ENCODE measurements at regions not wholly inside any gene's neighbourhood (a gene's known extent, or its start where the extent isn't known, plus 50 kb on each side); places are given as distances from the start of the nearest gene placed in this dataset.

DNA sequence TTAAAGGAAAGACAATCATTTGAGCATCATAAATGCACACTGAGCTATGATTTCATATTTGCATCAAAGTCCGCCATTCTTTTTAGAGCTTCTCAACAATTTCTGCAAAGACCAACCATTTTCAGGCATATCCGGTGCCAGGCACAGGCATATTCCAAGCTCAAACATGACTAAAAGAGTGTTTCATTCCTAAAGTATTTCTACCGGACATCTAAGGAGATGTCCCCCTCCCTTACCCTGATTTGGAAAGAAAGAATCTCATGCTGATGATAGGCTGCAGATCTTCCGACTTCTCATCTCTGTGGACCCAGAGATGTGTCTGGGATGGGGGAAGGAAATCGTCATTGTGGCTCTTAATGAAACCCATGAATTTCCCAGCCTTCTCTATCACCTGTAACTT lies 600.5 kb upstream of the MGMT start:
- DNase-seq = no peak

DNA sequence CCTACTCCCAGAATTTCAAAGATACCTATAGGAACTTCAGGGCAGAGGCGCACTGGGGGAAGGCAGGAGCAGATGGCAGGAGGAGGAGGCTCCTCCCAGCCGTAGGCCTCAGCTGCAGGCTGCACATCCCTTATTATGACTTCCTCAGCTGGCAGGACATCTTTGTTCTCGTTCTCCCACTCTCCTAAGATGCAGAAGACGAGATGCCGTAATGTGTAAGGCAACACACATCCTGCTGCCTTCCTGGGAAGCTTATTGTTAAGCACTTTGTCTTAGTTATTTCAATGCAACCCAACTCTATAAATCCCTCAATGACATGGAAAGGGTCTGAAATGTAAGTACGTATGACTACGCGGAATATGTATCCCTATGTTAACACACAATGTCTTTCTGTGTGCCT lies 599.8 kb upstream of the MGMT start:
- DNase-seq = no peak

DNA sequence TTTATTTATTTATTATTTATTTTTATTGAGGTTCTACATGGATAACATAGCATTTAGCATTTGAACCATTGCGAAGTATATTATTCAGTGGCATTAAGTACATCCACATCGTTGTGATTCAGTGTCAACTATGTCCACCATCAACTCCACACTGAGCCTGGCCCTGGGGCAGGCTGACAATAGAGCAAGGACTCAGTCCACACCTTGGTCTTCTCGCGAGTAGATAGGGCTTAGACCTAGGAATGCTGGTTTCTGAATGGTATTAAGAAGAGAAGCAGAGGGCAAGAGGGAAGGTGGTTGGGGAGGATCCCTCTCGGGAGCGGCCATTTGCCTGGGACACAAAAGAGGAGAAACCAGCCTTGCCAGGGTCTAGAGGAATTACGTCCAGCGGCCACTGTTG lies 599.2 kb upstream of the MGMT start:
- no peak for DNase-seq

DNA sequence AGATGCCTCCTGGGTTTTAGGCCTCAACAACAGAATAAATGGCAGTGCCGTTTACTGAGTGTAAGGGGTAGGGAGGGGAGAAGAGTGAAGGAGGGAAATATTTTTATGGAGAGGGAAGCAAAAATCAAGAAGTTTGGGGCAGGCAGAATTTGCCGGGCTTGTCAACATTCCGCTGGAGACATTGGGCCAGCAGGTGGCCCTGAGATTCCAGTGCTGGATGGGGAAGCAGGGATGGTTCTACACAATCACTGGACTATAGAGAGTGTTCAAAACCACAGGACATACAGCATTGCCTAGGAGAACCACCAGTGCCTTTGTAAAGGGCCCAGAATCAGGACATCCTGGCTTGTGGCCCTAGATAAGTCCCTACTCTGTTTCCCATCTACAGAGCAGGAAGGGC lies 598.6 kb upstream of the MGMT start:
- no peak for DNase-seq

DNA sequence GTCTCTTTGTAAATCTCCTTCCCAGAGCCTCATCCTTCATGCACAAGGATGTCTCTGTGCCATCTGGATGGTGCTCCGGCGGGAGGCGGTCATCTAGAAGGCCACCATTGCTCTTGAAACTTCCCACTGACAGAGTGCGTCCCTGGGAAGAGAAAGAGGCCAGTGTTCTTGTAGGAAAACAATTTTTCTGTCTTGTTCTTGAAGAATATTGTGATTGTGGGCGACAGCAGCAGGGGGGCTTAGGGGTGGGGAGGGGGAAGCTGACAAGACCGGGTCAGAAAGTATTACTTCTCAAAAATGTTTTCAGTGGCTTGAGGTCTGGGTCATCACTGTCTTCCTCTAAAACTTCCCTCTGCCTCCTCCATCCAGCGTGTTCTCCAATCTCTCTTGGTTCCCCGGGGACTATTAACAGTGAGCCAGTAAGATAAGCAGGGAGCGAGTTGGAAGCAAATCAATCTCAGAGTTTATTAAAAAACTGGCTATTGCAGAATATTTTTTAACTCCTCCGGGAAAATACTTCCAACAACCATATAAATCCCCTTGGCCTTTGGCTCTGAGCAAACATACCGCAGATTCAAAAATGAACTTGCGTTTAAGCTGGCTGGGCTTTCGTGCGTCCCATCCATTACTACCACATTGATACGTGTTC lies 597.8 kb upstream of the MGMT start:
- no peak for DNase-seq

DNA sequence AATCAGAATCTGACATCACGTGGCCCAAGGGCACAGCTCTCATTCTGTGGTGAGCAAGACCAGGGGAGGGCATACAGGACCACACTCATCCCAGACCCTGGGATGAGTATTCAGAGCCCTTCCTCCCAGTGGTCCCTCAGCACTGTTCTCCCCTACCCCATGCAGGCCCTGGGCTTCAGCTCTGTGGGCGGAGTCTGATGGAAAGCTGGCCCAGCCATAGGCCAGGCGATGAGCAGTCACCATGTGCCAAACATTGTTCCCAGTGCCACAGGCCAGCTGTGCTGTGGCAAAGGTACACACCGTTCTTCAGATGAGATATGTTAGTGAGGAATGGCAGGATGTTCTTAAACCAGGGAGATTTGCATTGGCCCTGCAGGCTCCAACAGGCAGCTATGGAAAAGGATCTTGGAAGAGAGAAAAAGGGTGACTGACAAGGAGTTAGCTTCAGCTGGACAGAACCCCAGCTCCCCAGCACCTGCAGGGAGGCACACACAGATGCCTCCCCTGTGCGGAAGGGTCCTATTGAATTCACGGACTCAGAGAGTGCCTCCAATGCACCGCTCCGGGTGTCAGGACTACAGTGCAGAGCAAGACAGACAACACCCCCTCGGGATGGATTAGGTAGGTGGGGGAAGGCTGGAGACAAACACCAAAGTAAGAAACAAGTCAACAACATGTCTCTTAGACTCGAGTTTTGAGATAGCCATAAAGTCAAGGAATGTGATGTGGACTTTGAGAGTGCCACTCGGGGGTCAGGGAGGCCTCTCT lies 596.0 kb upstream of the MGMT start:
- no peak for DNase-seq

DNA sequence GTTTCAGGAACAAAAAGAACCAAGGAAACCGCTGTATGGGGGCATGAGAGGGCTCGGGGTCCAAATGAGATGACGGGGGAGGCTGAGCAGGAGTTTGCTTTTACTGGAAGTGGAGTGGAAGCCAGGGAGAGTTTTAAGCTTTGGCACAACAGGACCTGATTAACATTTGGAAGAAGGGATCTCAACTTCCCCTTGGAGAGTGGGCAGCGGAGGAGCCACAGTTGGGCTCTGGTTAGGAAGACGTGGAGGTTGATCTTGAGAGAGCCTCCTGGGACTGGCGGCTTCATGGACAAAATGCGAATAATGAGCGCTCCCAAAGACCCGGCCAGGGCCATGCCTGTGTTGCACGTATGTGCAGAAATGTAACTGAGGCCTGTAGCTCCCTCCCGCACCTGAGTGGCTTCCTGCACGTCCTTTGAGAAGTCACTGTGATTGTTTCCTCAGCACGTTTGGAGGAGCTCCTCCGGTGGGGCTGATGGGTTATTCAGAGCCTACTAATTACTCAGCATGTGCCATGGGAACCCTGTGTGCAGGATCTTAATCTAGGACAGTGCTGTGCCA lies 595.3 kb upstream of the MGMT start:
- no peak for DNase-seq

DNA sequence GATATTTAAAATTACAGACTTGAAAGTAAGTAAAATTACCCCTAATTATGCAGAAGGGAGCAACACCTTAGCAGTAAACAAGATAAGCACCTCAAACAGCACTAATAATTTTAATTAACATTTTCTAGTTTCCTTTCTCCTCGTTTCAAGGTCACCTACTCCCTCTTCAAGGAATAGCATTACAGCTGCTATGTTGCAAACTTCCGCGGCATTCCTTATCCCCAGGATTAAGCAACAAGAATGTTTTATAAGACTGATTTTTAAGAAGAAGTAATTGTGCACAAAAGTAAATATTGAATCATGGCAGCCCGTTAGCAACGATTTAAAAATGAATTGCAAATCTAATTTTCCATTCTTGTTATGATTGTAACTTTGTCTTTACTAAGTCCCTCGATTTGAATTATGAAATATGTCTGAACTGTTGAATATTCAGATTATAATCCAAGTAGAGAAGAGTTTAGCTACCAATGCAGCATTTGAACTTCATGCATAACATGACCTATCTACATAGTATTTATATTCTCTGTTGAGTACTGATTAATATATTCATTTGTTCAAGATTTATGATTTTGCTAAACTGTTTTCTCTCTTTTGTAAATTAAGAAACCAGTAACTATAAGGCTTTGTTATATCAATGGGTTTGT lies 593.5 kb upstream of the MGMT start:
- DNase-seq = no peak

DNA sequence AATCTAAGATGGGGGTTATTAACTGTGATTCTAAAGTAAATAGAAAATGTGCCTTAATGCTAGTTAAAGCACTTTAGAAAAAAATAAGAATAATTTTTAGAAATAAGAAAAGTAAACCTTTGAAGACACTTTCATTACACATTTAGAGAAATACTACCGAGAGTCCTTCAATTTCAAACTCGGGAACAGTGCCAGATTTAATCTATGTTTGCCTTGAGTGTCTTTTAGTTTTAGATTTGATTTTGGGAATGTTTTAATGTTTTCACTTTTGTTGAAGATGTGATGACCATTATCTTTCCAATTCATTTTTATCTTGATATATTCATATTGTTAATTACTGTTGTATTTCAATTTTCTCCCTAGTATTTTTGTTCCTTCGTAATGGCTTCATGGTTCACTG lies 592.7 kb upstream of the MGMT start:
- DNase-seq = no peak

DNA sequence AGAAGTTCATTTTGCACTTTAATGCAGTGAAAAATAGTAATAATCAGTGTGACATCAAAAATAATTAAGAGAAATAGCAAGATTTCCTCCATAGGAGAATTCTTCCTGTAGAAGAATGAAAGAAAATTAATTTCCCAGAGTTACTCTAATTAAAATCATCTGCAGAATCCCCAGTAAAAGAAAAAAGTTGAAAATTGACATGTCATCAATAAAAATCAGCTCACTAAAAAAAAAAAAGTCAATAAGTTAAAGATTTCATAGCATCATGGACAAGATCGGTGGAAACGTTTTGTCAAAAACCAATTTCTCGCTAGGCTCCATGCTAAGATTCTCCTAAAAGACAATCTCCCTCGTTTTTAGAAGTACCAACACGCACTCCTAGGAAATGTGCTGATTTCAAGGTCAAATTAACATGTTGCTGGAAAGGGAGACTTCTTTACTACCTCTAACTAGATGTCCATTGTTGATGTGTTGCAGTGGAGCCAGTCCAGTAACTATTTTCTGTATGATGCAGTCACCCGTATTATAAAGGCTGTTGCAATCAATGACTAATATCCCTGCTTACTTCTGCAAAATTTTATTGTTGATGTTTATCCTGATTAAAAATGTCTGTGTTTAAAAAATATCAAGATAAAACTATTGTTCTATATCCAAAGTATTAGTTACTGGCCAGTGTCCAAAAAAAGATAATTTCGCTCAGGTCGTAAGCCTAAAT lies 591.9 kb upstream of the MGMT start:
- no peak for DNase-seq

DNA sequence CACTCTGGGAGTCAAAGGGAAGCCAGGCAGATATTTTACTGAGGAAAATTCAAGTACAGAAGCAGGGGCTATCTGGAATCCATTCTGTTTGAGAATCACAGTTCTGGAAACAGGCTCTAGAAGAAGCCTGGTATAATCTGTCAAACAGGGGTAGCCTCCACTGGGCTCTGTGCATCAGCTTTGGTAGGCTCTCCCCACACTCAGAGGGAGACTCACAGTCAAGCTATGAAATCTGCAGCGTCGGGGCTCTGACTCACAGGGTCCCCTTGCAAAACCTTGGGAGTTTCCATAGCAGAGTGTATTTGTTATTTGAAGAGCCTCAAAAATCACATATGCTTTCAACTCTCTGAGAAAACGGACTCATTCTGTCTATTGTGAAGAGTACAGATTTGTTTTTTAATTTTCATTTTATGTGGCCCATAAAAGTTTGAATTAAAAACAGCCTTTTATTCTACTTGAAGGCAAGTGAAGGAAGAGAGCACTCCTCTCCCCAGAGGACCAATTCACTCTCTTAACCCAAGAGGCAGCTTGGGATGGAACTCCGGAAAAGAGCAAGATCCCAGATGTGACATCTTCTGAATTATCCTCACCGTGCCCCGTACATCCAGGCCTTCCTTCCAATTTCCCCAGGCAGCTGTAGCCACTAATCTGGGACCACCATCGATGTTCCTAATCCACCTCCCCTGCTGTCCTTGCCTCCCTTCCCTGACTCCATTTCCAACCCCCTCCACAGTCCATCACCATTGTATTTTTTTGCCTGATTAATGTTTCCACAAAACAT lies 590.9 kb upstream of the MGMT start:
- DNase-seq = no peak

DNA sequence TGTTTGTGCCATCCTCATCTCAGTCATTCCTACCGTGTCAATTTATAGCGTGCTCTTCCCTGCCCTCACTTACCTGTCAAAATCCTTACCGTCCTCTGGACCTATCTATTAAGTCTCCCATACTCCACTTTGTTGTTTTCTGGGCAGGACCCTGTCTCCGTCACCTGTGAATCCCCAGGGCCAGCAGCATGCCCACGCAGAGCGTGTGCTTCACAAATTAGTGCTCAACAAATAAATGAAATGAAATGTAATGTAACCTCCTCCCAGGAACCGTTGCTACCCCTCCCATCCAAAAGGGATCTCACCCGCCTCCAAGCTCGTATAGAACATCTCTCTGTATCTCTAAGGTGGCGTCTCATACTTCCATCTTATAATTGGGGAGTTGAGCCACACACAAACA lies 589.9 kb upstream of the MGMT start:
- no peak for DNase-seq

DNA sequence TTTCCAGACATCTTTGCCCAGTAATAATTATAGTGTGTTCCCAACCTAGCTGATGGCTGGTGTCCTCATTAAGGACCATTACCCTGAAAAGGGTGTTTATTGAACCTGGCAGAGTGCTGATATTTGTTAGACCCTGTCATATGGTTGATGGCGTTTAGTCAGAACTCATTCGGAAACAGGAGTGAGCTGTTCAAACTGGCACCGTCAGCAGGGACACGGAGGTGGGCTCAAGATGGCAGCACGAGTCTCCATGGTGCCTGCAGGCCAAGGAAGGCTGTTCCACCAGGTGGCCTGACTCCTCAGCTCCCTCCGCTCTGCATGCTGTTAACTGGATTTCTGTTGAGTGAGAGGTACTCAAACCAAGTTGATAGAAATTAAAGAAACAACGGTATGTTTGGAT lies 589.1 kb upstream of the MGMT start:
- no peak for DNase-seq

DNA sequence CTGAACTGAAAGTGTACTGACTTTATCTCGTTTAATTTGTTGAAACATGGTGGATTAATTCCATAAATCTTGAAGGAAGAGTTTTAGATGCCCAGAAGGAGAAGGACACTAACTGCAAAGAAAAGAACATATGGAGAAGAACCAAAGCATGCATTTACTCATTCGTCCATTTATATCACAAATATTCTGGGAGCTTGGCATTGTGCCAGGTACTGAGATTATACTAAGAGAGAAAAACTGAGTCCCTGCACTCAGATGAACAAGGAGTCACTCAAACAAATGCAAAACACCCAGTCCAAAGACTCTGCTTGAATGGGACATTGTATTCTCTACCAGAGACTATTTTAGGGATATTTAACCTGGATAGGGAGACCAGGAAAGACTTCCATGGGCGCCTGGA lies 588.0 kb upstream of the MGMT start:
- no peak for DNase-seq

DNA sequence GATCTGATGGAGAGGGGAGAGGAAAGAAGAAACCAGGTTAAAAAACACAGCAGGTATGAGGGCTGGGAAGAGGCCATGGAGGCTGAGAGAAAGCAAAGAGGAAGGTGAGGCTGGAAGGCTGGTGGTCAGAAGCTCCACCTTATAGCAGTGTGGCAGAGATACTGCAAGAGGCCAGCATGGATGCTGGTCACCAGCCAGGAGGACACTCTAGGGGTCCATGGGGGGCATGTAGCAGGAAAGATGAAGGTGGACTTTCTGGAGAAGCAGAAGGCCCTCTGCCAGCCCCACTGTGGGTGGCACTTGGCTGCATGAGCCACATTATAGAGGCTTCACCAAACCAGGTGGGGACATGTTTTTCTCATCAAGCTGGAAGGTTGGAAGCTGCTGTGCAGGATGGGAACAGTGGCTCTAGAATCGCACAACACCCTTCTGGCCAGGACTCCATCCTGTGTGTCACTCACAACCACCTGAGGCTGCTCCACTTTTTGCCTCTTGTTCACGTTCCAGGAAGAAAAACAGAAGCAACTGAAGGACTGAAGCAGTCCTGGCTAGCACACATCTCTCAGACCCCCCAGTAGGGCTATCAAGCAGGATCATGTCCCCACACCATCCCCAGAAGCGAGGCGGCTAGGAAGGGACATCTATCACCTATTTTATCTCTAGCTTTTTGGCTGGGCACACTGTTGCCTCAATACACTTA lies 587.5 kb upstream of the MGMT start:
- DNase-seq = no peak

DNA sequence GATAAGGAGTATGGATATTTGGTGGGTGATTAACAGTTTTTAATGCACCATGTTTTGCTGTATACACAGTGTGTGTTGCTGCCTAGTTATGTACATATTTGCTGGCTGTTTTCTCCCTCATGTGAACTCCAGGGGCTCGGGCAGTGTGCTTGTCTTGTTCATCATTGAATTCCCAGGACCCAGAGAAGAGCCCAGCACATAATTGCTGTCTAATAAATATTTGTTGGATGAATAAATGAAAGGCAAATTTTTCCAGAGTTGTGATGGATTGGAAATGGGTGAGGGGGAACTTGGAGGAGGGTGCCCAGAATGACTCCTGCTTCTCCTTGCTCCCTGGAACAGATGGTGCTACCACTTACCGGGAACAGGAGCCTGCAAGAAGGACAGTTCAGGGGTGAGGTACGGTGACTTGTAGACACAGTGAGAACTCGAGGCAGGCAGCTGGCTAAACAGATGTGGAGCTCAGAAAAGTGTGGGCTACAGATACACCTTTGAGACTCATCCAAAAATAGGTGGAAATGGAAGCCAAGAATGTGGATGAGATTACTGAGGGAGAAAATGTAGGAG lies 586.8 kb upstream of the MGMT start:
- DNase-seq = no peak

DNA sequence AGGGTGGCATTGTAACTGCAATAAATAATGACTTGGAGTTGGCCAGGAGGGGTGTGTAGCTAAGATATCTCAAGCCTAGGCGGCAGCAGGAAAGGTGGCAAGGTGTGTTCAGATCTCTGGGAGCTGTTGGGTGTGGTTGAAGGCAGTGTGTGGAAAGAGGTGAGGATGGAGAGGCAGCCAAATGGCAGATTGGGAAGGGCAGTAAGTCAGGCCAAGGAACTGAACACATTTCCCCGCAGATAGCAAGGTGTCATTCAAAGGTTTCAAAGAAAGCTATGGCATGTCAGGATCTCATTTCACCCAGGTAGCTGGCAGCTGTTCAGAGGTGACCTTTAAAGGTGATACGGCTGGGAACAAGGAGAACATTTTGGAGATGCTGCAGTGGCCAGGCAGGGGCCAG lies 586.0 kb upstream of the MGMT start:
- no peak for DNase-seq

DNA sequence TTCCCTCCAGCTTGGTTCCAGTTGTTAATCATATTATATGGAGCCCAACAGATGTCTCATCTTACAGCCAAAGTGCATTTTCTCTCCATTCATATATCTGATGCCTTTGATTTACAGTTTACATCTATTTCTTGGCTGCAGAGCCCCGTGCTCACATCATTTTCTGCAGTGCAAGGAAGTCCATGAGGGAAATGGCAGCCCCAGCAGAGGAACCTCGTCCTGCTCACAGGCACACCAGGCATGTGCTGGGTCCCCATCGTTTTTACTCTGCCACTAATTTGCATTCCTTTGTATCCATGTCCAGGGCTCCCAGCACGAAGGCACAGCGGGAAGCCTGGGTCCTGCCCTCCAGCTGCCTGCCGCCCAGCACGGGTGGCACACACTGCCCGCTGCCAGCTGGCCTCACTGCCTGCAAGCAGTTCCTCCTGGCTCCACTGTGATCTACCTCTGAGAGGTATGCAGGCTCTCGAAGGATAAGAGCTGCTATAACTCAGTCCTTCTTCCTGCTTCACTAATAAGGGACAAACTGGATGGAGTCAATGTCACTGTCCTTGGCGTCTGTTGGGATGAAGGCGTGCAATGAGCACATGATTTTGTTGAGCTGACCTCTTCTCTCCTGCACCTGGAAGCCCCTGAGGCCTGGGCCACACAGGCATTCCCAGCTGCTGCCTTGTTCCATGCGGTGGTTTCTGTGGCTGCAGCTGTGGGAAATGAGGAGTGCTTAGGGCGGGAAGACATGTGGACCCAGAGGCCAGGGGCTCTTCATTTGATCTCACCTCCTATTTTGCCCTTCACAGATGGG lies 583.6 kb upstream of the MGMT start:
- DNase-seq = no peak

DNA sequence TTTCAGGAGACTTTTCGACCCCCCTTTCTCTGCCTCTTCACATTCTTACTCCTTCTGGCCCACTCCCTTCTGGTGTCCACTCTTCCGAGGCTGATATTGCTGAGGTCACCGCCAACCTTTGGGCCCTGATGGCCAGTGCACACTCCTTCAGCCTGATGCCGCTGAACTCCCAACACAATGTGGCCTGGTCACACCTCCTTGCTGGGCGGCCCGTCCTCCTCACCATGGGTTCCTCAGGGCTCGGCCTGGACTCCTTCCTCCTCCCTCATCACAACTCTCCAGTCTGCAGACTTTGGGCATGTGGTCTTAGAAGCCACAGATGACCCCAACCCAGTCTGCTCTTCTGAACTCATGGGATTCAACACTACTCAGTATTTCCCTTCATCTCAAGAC lies 583.0 kb upstream of the MGMT start:
- no peak for DNase-seq

DNA sequence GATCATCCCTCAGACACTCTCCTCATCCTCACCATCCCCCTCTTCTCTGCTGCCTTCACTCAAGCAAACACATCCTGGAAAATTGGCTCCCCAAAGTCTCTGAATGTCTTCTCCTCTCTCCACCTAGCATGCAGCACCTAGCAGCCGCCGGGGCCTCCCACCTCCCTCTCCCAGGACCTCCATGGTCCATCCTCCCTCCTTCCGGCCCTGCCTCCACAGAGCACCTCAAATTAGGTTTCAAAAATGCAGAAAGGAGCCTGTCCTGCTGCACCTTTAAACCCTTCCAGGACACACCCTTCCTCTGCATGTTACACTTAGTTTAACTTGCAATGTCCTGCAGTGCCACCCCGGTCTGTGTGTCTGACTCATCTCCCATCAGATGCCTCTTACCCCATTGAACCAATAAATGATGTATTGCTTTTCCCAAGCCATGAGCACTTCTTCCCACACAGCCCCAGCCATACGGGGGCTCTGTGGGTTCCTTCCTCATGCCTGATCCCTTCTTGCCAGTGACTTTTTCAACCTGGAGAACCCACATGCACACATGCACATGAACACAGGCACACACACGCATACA lies 582.5 kb upstream of the MGMT start:
- no peak for DNase-seq
